Liver (tissue), 3 donors: ENCODE measurements at regions not wholly inside any gene's neighbourhood (a gene's known extent, or its start where the extent isn't known, plus 50 kb on each side); places are given as distances from the start of the nearest gene placed in this dataset.

ENCODE experiments used
- CTCF ChIP-seq: fragments of 150-350 bp; IDR thresholded peaks from 2 replicates; pipeline ENCODE4 v1.5.1; 2017; ENCODE audit warnings: improper control_type of control experiment, low read depth, low read length; ENCODE audit not compliant: missing input control
- EGR1 ChIP-seq, 2 donors: IDR thresholded peaks; 2 replicates each; pipeline ENCODE4 v1.6.1; 2016 to 2018; ENCODE audit warnings: antibody characterized with exemption in 2 of 2, low read depth in 2 of 2
- FOXA1 ChIP-seq: IDR thresholded peaks from 2 replicates; pipeline ENCODE4 v1.6.1; 2016; ENCODE audit warnings: antibody characterized with exemption
- GABPA ChIP-seq, 2 donors: IDR thresholded peaks in 1 of 2; conservative IDR thresholded peaks in 1 of 2; 2 replicates each; pipeline ENCODE4 v1.6.1; 2016; ENCODE audit warnings: antibody characterized with exemption in 2 of 2, mild to moderate bottlenecking in 1 of 2, moderate library complexity in 1 of 2
- JUND ChIP-seq, 2 donors: IDR thresholded peaks; 2 replicates each; pipeline ENCODE4 v1.6.1; 2016; ENCODE audit warnings: antibody characterized with exemption in 2 of 2
- NR2F2 ChIP-seq: IDR thresholded peaks from 2 replicates; pipeline ENCODE4 v1.6.1; 2016; ENCODE audit warnings: antibody characterized with exemption
- RAD21 ChIP-seq, 2 donors: IDR thresholded peaks; 2 replicates each; pipeline ENCODE4 v1.6.1; 2016; ENCODE audit warnings: antibody characterized with exemption in 2 of 2, mild to moderate bottlenecking in 2 of 2
- REST ChIP-seq: IDR thresholded peaks from 2 replicates; pipeline ENCODE4 v1.6.1; 2016; ENCODE audit warnings: antibody characterized with exemption, mild to moderate bottlenecking
- SP1 ChIP-seq: IDR thresholded peaks from 2 replicates; pipeline ENCODE4 v1.6.1; 2018; ENCODE audit warnings: antibody characterized with exemption, mild to moderate bottlenecking
- TAF1 ChIP-seq: conservative IDR thresholded peaks from 2 replicates; pipeline ENCODE4 v1.6.1; 2016; ENCODE audit warnings: antibody characterized with exemption, mild to moderate bottlenecking
- YY1 ChIP-seq: IDR thresholded peaks from 2 replicates; pipeline ENCODE4 v1.6.1; 2016; ENCODE audit warnings: antibody characterized with exemption, mild to moderate bottlenecking
- TF ChIP-seq, protein P1 (sequence below): IDR thresholded peaks from 2 replicates; pipeline ENCODE4 v1.6.1; 2016; ENCODE audit warnings: antibody characterized with exemption
- donor health status: healthy.
- donor health status: healthy.

- TF ChIP-seq RAD21 (IDR thresholded peaks at IDR 0.05) (no peak), CTCF (no peak), SP1 (no peak), NR2F2 (no peak), YY1 (no peak), REST (no peak), TAF1 (no peak), JUND (IDR thresholded peaks at IDR 0.05) (no peak), GABPA (IDR thresholded peaks at IDR 0.05 in 1 of 2, conservative IDR thresholded peaks at IDR 0.05 in 1 of 2) (no peak), EGR1 (IDR thresholded peaks at IDR 0.05; ENCODE audit: low read depth in 2 of 2) (no peak), FOXA1 (no peak)
- TF ChIP-seq, protein P1, sequence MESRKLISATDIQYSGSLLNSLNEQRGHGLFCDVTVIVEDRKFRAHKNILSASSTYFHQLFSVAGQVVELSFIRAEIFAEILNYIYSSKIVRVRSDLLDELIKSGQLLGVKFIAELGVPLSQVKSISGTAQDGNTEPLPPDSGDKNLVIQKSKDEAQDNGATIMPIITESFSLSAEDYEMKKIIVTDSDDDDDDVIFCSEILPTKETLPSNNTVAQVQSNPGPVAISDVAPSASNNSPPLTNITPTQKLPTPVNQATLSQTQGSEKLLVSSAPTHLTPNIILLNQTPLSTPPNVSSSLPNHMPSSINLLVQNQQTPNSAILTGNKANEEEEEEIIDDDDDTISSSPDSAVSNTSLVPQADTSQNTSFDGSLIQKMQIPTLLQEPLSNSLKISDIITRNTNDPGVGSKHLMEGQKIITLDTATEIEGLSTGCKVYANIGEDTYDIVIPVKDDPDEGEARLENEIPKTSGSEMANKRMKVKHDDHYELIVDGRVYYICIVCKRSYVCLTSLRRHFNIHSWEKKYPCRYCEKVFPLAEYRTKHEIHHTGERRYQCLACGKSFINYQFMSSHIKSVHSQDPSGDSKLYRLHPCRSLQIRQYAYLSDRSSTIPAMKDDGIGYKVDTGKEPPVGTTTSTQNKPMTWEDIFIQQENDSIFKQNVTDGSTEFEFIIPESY: no peak
These were observed 749.5 kb downstream of the BRD1 start for GRCh38 chr22:49078076-49078710.
